ENCODE measurements at regions not wholly inside any gene's neighbourhood (a gene's known extent, or its start where the extent isn't known, plus 50 kb on each side); places are given as distances from the start of the nearest gene placed in this dataset.

DNA sequence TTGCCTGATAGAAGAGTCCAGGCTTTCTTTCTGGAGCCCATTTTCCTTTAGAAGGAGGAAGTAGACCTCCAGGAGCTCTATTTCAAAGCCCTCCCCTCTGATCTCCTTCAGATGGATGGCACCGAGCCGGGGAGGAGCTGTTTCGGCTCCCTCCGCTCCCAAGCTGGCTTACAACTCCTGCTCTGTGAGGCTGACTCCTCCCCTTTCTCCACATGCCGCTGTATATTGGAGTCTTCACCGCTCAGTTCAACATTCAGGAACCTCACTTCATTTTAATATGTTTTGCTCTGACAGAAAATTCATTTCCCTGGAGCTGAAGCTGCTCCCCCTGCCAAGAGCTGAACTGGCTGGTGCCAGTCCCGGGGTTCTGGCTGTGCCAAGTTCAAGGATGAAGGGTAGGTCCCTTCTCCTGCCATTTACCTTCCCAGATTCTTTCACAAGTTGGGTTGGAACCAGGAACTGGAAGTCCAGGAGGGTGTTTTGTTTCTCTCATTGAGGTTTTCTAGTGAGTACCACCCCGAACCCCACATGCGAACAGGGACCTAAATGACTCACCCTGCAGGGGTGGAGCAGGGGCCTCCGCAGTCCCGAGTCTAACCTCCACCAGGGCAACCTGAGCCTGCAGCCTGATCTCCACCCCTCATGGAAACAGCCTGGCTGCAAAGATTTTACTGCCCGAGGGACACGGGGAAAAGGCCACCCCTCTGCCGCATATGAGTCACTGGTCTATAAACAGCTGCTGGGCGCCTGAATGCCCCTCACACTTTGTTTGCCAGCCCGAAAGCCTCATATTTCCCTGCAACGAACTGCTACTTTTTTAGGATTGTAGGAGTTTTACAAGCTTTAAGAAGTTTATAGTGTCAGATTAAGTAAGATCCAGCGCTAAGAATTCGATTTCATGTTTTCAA, 68.6 kb upstream of the FOXA2 start (continued):
- TF ChIP-seq, protein P1, sequence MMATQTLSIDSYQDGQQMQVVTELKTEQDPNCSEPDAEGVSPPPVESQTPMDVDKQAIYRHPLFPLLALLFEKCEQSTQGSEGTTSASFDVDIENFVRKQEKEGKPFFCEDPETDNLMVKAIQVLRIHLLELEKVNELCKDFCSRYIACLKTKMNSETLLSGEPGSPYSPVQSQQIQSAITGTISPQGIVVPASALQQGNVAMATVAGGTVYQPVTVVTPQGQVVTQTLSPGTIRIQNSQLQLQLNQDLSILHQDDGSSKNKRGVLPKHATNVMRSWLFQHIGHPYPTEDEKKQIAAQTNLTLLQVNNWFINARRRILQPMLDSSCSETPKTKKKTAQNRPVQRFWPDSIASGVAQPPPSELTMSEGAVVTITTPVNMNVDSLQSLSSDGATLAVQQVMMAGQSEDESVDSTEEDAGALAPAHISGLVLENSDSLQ (IDR thresholded peaks at IDR 0.05) = no peak

DNA sequence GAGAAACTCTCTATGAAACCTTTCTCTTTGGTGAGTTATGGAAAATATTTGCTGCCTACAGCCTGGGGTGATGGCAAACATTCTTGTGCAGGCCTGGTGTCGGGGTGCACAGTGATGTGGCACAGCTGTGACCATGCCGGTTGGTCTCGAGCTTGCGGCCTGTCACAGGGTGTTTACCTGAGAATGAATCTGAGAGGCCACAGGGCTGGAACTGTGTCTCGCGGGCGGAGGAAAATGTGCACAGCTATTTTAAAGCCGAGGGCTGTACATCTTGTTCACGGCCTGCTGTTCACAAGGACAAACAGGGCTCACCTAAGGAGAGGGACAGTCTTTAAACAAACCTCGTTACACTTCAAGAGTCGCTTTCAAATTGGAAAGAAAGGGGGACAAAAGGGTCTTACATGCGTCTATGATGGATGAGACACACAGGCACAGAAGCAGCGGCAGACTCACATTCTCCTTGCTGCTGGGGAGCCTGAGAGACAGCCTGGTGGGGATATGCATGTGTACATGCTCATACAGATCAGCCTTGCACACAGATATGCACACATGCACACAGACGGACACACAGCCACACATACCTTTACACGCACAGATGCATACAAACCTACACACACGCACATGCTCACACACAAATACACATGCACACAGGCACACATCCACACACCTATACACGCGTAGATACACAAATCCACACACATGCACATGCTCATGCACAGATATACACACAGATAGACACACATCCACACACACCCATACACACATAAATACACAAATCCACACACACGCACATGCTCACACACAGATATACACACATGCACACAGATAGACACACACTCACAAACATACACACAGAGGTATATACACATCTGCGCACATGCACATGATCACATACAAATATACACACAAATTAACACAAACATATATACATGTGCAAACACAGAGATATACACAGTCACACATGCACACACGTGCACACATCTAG, 69.6 kb upstream of the FOXA2 start:
- ChIA-PET CTCF (no interaction called here), SMC1A (ENCODE audit: uncharacterized antibody, unreplicated experiment) (no interaction called here), POLR2A (no interaction called here), RAD21 (ENCODE audit: unreplicated experiment) (no interaction called here)
- Histone ChIP-seq H3K9me3 (replicated peaks; ENCODE audit: control insufficient read depth, insufficient read depth, low read length) (no peaks in the 10 kb centered on the region), H3K9ac (ENCODE audit: control insufficient read depth, insufficient read depth, low read length) (no peak overlapping the region), H3K27ac (ENCODE audit: control insufficient read depth, insufficient read depth) (no peak overlapping the region), H3K4me3 (no peak overlapping the region), H2AFZ (ENCODE audit: control insufficient read depth, low read depth, low read length) (no peak overlapping the region), H3K79me2 (ENCODE audit: control insufficient read depth, insufficient read depth, low read length) (no peaks in the 10 kb centered on the region), H3K4me2 (ENCODE audit: control insufficient read depth, insufficient read depth) (no peak overlapping the region), H4K20me1 (ENCODE audit: control insufficient read depth, insufficient read depth) (no peaks in the 10 kb centered on the region), H3K4me1 (ENCODE audit: control insufficient read depth, insufficient read depth, low read length) (no peaks in the 10 kb centered on the region), H3K36me3 (ENCODE audit: control insufficient read depth in 2 of 2, insufficient read depth in 2 of 2, low read length in 1 of 2) (no peaks in the 10 kb centered on the region), H3K27me3 (replicated peaks in 1 of 2; ENCODE audit: control insufficient read depth in 2 of 2, insufficient read depth in 2 of 2, low read length in 1 of 2) (no peaks in the 10 kb centered on the region)
- FAIRE-seq (no peak), DNase-seq (ENCODE audit: low read depth, low spot score) (no peak), ATAC-seq (no peak)
- in situ Hi-C loops (cut with MboI) = no loop called here
- TF ChIP-seq, protein P2, sequence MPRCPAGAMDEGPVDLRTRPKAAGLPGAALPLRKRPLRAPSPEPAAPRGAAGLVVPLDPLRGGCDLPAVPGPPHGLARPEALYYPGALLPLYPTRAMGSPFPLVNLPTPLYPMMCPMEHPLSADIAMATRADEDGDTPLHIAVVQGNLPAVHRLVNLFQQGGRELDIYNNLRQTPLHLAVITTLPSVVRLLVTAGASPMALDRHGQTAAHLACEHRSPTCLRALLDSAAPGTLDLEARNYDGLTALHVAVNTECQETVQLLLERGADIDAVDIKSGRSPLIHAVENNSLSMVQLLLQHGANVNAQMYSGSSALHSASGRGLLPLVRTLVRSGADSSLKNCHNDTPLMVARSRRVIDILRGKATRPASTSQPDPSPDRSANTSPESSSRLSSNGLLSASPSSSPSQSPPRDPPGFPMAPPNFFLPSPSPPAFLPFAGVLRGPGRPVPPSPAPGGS (IDR thresholded peaks at IDR 0.05; ENCODE audit: borderline replicate concordance, insufficient read depth, low read depth, low read length, poor library complexity, severe bottlenecking) = peak; percentile 48
- TF ChIP-seq GABPA (IDR thresholded peaks at IDR 0.05; ENCODE audit: low read depth) = no peak
- WGBS (ENCODE audit: insufficient coverage, insufficient replicate concordance, low lambda C conversion rate, missing lambda C conversion rate) = 59% methylated on average over 21 of the region's 21 CpGs
- BruUV-seq (replicated peaks) = no TSS peak
- intact Hi-C loops (cut with micrococcal nuclease; ENCODE audit: unreplicated experiment) = no loop called here

All from GM12878 (cell line).